Ascending aorta (tissue), 2 donors: ENCODE measurements at regions not wholly inside any gene's neighbourhood (a gene's known extent, or its start where the extent isn't known, plus 50 kb on each side); places are given as distances from the start of the nearest gene placed in this dataset.

Source experiments
- DNase-seq, 2 donors: peaks; one replicate each; pipeline ENCODE4 v3.0.0-alpha.2; 2019; ENCODE audit warnings: low spot score in 2 of 2
- H3K27ac ChIP-seq, 2 donors: fragments of 200-600 bp; sonication (generic); one replicate each; pipeline ENCODE4 v1.5.1; 2016 to 2017; ENCODE audit warnings: mild to moderate bottlenecking in 1 of 2
- H3K27me3 ChIP-seq: fragments of 200-600 bp; sonication (generic); one replicate; pipeline ENCODE4 v1.5.1; 2017
- H3K36me3 ChIP-seq, 2 donors: fragments of 200-600 bp; sonication (generic); one replicate each; pipeline ENCODE4 v1.5.1; 2016
- H3K4me1 ChIP-seq, 2 donors: fragments of 200-600 bp; sonication (generic); one replicate each; pipeline ENCODE4 v1.5.1; 2016 to 2017; ENCODE audit warnings: mild to moderate bottlenecking in 1 of 2
- H3K4me3 ChIP-seq, 2 donors: fragments of 200-600 bp; sonication (generic); one replicate each; pipeline ENCODE4 v1.5.1; 2016 to 2017; ENCODE audit warnings: mild to moderate bottlenecking in 1 of 2
- H3K9me3 ChIP-seq, 2 donors: fragments of 200-600 bp; sonication (generic); one replicate each; pipeline ENCODE4 v1.5.1; 2016
- intact Hi-C: fragments of 100-400 bp; cut with DNase I; formaldehyde crosslinking; loops from one replicate; pipeline ENCODE4 v1.15.1; 2023
- TF ChIP-seq, protein P1 (sequence below), 3 experiments: fragments of 200-600 bp in 2 of 3; fragments of 450-650 bp in 1 of 3; sonication (generic) in 2 of 3; IDR thresholded peaks; one replicate each; pipeline ENCODE4 v1.5.1; 2016 to 2019; ENCODE audit warnings: antibody characterized with exemption in 3 of 3, mild to moderate bottlenecking in 1 of 3, moderate library complexity in 1 of 3

DNA sequence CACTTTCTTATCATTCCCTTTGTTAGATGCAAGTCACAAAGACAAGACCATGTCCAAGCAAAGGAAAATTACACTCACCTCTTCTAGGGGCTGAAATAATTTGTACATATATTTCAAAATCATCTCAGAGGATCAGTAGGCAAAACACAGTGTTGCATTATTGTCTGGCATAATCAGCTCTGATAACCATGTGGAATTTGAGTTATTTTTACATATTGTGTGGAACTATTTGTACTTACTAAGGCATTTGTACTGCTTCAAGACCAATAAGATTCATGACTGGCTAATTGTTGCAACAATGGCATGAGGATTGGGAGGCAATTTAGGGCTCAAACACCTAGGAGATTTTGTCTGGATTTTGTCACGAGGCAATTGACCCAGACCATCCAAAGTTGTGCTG is 1716.4 kb downstream of the BRINP3 start:
- Histone ChIP-seq H3K4me3 (no peak overlapping the region), H3K27me3 (no peaks in the 10 kb centered on the region), H3K36me3 (no peaks in the 10 kb centered on the region), H3K27ac (no peak overlapping the region), H3K9me3 (no peaks in the 10 kb centered on the region), H3K4me1 (no peaks in the 10 kb centered on the region)
- intact Hi-C loops, result no loop called here
- TF ChIP-seq, protein P1, sequence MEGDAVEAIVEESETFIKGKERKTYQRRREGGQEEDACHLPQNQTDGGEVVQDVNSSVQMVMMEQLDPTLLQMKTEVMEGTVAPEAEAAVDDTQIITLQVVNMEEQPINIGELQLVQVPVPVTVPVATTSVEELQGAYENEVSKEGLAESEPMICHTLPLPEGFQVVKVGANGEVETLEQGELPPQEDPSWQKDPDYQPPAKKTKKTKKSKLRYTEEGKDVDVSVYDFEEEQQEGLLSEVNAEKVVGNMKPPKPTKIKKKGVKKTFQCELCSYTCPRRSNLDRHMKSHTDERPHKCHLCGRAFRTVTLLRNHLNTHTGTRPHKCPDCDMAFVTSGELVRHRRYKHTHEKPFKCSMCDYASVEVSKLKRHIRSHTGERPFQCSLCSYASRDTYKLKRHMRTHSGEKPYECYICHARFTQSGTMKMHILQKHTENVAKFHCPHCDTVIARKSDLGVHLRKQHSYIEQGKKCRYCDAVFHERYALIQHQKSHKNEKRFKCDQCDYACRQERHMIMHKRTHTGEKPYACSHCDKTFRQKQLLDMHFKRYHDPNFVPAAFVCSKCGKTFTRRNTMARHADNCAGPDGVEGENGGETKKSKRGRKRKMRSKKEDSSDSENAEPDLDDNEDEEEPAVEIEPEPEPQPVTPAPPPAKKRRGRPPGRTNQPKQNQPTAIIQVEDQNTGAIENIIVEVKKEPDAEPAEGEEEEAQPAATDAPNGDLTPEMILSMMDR (IDR thresholded peaks at IDR 0.05), result no peak
- DNase-seq, result no peak

DNA sequence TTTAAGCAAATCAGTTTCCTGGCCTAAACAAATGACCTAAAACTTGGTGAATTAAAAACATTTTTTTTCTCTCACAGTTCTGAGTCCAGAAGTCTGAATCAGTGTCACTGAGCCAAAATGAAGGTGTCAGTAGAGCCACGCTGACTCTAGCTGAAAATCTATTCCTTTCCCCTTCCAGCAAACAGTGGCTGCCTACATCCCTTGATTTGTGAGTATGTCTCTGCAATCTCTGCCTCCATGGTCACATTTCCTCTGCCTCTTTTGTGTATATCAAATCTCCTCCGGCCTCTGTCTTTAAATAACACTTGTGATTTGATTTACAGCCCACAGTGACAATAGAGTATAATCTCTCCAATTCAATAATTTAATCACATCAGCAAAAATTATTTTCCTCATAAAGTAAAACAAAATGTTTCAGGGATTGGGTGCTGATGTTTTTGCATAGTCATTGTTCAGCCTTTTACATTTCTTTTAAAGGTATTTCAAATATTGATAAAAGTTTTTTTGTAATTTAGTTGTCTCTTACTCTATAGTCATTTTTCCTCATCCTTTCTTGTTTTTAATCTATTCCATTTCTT is 1715.4 kb downstream of the BRINP3 start:
- TF ChIP-seq, protein P1 (IDR thresholded peaks at IDR 0.05), result no peak
- intact Hi-C loops, result no loop called here

DNA sequence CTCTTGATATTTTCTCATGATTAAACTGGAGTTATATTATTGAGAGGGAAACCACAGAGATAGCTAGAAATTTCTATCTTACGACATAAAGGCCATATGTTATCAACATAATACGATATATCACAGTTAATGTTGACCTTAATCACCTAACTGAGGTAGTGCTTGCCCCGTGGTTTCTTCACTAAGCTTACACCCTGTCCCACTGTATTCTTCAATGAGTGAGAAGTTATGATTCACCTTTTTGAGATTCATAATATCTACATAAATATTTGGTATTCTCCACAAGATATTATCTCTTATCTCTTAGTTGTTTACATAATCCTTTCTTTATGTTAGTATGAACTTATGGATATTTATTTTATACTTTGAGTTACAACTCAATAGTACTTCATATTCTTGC is 1714.1 kb downstream of the BRINP3 start:
- DNase-seq, result no peak
- H3K9me3 ChIP-seq, result no peaks in the 10 kb centered on the region
- intact Hi-C loops, result no loop called here
- no peaks in the 10 kb centered on the region for H3K4me1 ChIP-seq
- H3K4me3 ChIP-seq, result no peak overlapping the region
- H3K27ac ChIP-seq, result no peak overlapping the region
- TF ChIP-seq, protein P1 (IDR thresholded peaks at IDR 0.05), result no peak
- H3K36me3 ChIP-seq, result no peaks in the 10 kb centered on the region
- no peaks in the 10 kb centered on the region for H3K27me3 ChIP-seq

More for the DNA sequence above, 1715.4 kb downstream of the BRINP3 start:
- H3K4me1 ChIP-seq, result no peaks in the 10 kb centered on the region
- DNase-seq, result no peak
- no peak overlapping the region for H3K27ac ChIP-seq
- no peak overlapping the region for H3K4me3 ChIP-seq
- H3K27me3 ChIP-seq, result no peaks in the 10 kb centered on the region
- H3K9me3 ChIP-seq, result no peaks in the 10 kb centered on the region
- H3K36me3 ChIP-seq, result no peaks in the 10 kb centered on the region

DNA sequence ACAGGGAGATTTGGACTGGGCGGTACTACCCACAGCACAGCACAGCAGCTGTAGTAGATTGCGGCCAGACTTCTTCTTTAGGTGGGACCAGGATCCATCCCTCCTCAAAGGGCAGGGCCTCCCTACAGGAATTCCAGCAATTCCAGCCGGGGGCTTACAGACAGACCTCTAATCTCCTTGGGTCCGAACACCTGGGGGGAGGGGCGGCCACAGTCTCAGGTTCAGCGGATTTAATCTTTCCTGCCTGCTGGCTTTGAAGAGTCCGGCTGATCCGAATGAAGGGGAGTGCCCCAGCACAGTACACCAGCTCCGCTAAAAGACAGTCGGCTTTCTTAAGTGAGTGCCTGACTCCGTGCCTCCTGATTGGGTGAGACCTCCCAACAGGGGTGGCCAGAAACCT is 1708.5 kb downstream of the BRINP3 start:
- no peak for DNase-seq

DNA sequence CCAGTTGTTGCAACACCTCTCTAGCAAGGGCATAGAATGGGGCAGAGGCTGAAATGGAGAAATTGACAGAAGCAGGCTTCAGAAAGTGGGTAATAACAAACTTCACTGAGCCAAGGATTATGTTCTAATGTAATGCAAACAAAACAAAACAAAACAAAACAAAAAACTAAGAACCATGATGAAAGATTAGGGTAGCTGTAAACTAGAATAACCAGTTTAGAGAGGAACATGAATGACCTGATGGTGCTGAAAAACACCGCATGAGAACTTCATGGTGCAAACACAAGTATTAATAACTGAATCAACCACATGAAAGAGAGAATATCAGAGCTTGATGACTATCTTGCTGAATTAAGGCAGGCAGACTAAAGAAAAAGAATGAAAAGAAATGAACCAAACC is 1707.7 kb downstream of the BRINP3 start:
- no peaks in the 10 kb centered on the region for H3K36me3 ChIP-seq
- DNase-seq, result no peak
- no peaks in the 10 kb centered on the region for H3K27me3 ChIP-seq
- intact Hi-C loops, result no loop called here
- H3K9me3 ChIP-seq, result no peaks in the 10 kb centered on the region
- no peaks in the 10 kb centered on the region for H3K4me1 ChIP-seq
- TF ChIP-seq, protein P1 (IDR thresholded peaks at IDR 0.05), result no peak
- no peak overlapping the region for H3K4me3 ChIP-seq
- H3K27ac ChIP-seq, result no peak overlapping the region

More for the DNA sequence above, 1708.5 kb downstream of the BRINP3 start:
- Histone ChIP-seq H3K27ac (no peak overlapping the region), H3K4me3 (no peak overlapping the region), H3K36me3 (no peaks in the 10 kb centered on the region), H3K27me3 (no peaks in the 10 kb centered on the region), H3K9me3 (no peaks in the 10 kb centered on the region), H3K4me1 (no peaks in the 10 kb centered on the region)
- TF ChIP-seq, protein P1 (IDR thresholded peaks at IDR 0.05), result no peak
- intact Hi-C loops, result no loop called here

DNA sequence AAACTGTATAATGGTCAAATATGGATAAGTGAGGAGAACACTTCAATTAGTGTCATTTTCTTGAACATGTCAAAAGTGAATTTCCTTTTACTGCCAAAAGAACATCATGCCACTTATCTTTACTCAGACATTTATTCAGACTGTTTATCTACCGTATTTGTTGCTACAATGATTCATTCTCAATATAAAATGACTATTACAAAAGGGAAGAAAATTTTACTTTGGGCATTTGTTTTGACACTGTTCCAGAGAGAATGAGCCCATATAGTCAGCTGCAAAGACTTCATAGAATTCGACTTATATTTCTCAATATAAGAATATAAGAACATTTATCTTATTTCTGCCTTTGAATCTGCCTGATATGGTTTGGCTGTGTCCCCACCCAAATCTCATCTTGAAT is 1699.1 kb downstream of the BRINP3 start:
- no peaks in the 10 kb centered on the region for H3K4me1 ChIP-seq
- TF ChIP-seq, protein P1 (IDR thresholded peaks at IDR 0.05), result no peak
- no peaks in the 10 kb centered on the region for H3K9me3 ChIP-seq
- intact Hi-C loops, result no loop called here
- no peaks in the 10 kb centered on the region for H3K27me3 ChIP-seq
- no peak overlapping the region for H3K4me3 ChIP-seq
- no peak for DNase-seq
- H3K36me3 ChIP-seq, result no peaks in the 10 kb centered on the region
- H3K27ac ChIP-seq, result no peak overlapping the region
